IMR-90 (cell line): ENCODE measurements at regions not wholly inside any gene's neighbourhood (a gene's known extent, or its start where the extent isn't known, plus 50 kb on each side); places are given as distances from the start of the nearest gene placed in this dataset.

Experiments
- ATAC-seq: fragments of 200-7000 bp; cut with Tn5 transposase; 2 replicates; pipeline ENCODE4 v1.9.1; 2020; ENCODE audit warnings: low read depth, mild to moderate bottlenecking, moderate library complexity
- BruUV-seq: library from RNA; stranded (reverse); fragments of 400-500 nt; replicated peaks from 2 replicates; lab custom pipeline; 2021; lab: Mats Ljungman, UMichigan
- CTCF ChIA-PET: fragments of 300-600 bp; formaldehyde crosslinking; extraction: SDS; loops from one replicate; lab custom pipeline; 2021; ENCODE audit warnings: antibody characterized with exemption; lab: Yijun Ruan, JAX
- POLR2A ChIA-PET: fragments of 300-600 bp; sonication (Branson Sonifier 250); formaldehyde crosslinking; loops from one replicate; lab custom pipeline; 2022; ENCODE audit warnings: antibody characterized with exemption; ENCODE audit not compliant: unreplicated experiment; lab: Charles Lee
- DNase-seq: peaks from one replicate; pipeline ENCODE4 v3.0.0; 2013
- H2AFZ ChIP-seq: replicated peaks from 2 replicates; pipeline ENCODE3; 2013; ENCODE audit warnings: low read length, mild to moderate bottlenecking; ENCODE audit not compliant: poor library complexity
- H2AK5ac ChIP-seq: 2 replicates; pipeline ENCODE4 v1.6.1; 2013; ENCODE audit warnings: low read depth, low read length, inconsistent platforms
- H2AK9ac ChIP-seq: replicated peaks from 2 replicates; pipeline ENCODE3; 2013; ENCODE audit warnings: mild to moderate bottlenecking, low read depth, low read length, moderate library complexity; ENCODE audit not compliant: poor library complexity
- H2BK120ac ChIP-seq: 2 replicates; pipeline ENCODE4 v1.6.1; 2013; ENCODE audit warnings: low read depth, low read length, inconsistent platforms
- H2BK15ac ChIP-seq: 3 replicates; pipeline ENCODE4 v1.6.1; 2013; ENCODE audit warnings: low read depth, low read length, inconsistent platforms
- H2BK20ac ChIP-seq: 2 replicates; pipeline ENCODE4 v1.6.1; 2013; ENCODE audit warnings: low read depth, mild to moderate bottlenecking, inconsistent platforms, low read length, moderate library complexity
- H2BK5ac ChIP-seq: 2 replicates; pipeline ENCODE4 v1.6.1; 2013; ENCODE audit warnings: mild to moderate bottlenecking, low read depth, low read length, inconsistent platforms; ENCODE audit not compliant: poor library complexity, severe bottlenecking
- H3K14ac ChIP-seq: replicated peaks from 2 replicates; pipeline ENCODE4 v1.6.1; 2013; ENCODE audit warnings: low read depth, low read length, inconsistent platforms
- H3K18ac ChIP-seq: 2 replicates; pipeline ENCODE4 v1.6.1; 2013; ENCODE audit warnings: low read depth, low read length, control low read depth
- H3K23ac ChIP-seq: 2 replicates; pipeline ENCODE4 v1.6.1; 2013; ENCODE audit warnings: low read depth, low read length, inconsistent platforms
- H3K27ac ChIP-seq: 2 replicates; pipeline ENCODE4 v1.5.1; 2013; ENCODE audit warnings: mild to moderate bottlenecking, control low read depth, low read length; ENCODE audit not compliant: insufficient read depth
- H3K27me3 ChIP-seq: 2 replicates; pipeline ENCODE4 v1.6.1; 2013; ENCODE audit warnings: low read length; ENCODE audit not compliant: control insufficient read depth, insufficient read depth
- H3K36me3 ChIP-seq: 2 replicates; pipeline ENCODE4 v1.6.1; 2013; ENCODE audit warnings: low read length, mixed read lengths; ENCODE audit not compliant: control insufficient read depth, insufficient read depth
- H3K4ac ChIP-seq: 2 replicates; pipeline ENCODE4 v1.6.1; 2013; ENCODE audit warnings: low read depth, low read length, inconsistent platforms
- H3K4me1 ChIP-seq: 2 replicates; pipeline ENCODE4 v1.6.1; 2013; ENCODE audit warnings: low read length, mixed read lengths; ENCODE audit not compliant: control insufficient read depth, insufficient read depth
- H3K4me2 ChIP-seq: 2 replicates; pipeline ENCODE4 v1.6.1; 2013; ENCODE audit warnings: low read depth, mild to moderate bottlenecking, control low read depth, low read length, moderate library complexity
- H3K4me3 ChIP-seq: 2 replicates; pipeline ENCODE4 v1.5.1; 2013; ENCODE audit warnings: low read depth, mild to moderate bottlenecking, control low read depth, low read length, moderate library complexity; ENCODE audit not compliant: insufficient read depth
- H3K56ac ChIP-seq: 2 replicates; pipeline ENCODE4 v1.6.1; 2013; ENCODE audit warnings: low read length, inconsistent platforms; ENCODE audit not compliant: insufficient read depth; ENCODE audit errors: extremely low read depth
- H3K79me1 ChIP-seq, 2 experiments: 2 replicates each; pipeline ENCODE4 v1.6.1; 2013; ENCODE audit warnings: low read length in 2 of 2, inconsistent platforms in 1 of 2, low read depth in 1 of 2
- H3K9ac ChIP-seq: 2 replicates; pipeline ENCODE4 v1.6.1; 2013; ENCODE audit warnings: low read depth, low read length, control low read depth
- H3K9me1 ChIP-seq: 2 replicates; pipeline ENCODE4 v1.6.1; 2013; ENCODE audit warnings: low read length, inconsistent platforms; ENCODE audit not compliant: insufficient read depth
- H3K9me3 ChIP-seq: 2 replicates; pipeline ENCODE4 v1.6.1; 2013; ENCODE audit warnings: low read length; ENCODE audit not compliant: control insufficient read depth, insufficient read depth
- H4K20me1 ChIP-seq: 2 replicates; pipeline ENCODE4 v1.6.1; 2013; ENCODE audit warnings: low read length, inconsistent platforms; ENCODE audit not compliant: insufficient read depth
- H4K5ac ChIP-seq: 2 replicates; pipeline ENCODE4 v1.6.1; 2013; ENCODE audit warnings: mild to moderate bottlenecking, low read depth, low read length, control low read depth
- H4K8ac ChIP-seq, 2 experiments: 2 replicates each; pipeline ENCODE4 v1.6.1; 2013; ENCODE audit warnings: low read depth in 2 of 2, low read length in 2 of 2, control low read depth in 1 of 2, inconsistent platforms in 1 of 2
- H4K91ac ChIP-seq: 2 replicates; pipeline ENCODE4 v1.6.1; 2013; ENCODE audit warnings: low read depth, low read length, inconsistent platforms; ENCODE audit not compliant: insufficient read depth
- BHLHE40 ChIP-seq: fragments of 150-350 bp; IDR thresholded peaks from 2 replicates; pipeline ENCODE4 v1.6.1; 2016; ENCODE audit warnings: mild to moderate bottlenecking, low read depth, low read length
- FOS ChIP-seq: fragments of 150-350 bp; IDR thresholded peaks from 2 replicates; pipeline ENCODE4 v1.6.1; 2016; ENCODE audit warnings: low read depth, low read length
- RAD21 ChIP-seq: IDR thresholded peaks from 2 replicates; pipeline ENCODE4 v1.6.1; 2012; ENCODE audit warnings: low read length, improper control_type of control experiment
- RCOR1 ChIP-seq: IDR thresholded peaks from 2 replicates; pipeline ENCODE4 v1.6.1; 2012; ENCODE audit warnings: mild to moderate bottlenecking, low read length, improper control_type of control experiment; ENCODE audit not compliant: insufficient replicate concordance
- WGBS, 2 experiments: methylation state at CpG; one replicate each; pipeline versions ENCODE4 v1.1.5 to v1.1.7; 2013; ENCODE audit warnings: missing lambda C conversion rate in 2 of 2; ENCODE audit not compliant: insufficient read length in 1 of 2; ENCODE audit errors: extremely low coverage in 2 of 2; 5-methylcytosine and 5-hydroxymethylcytosine counted together
- dilution Hi-C: fragments of 300-500 bp; cut with HindIII; formaldehyde crosslinking; loops from one replicate; pipeline ENCODE4 v1.14.3; 2018; ENCODE audit warnings: low sequenced_read_pairs; ENCODE audit not compliant: unreplicated experiment
- in situ Hi-C: fragments of 300-500 bp; cut with MboI; formaldehyde crosslinking; loops from 3 replicates; pipeline ENCODE4 v1.14.3; 2019; ENCODE audit warnings: low sequenced_read_pairs, inconsistent platforms, mixed read lengths
- intact Hi-C: fragments of 100-400 bp; cut with micrococcal nuclease; formaldehyde crosslinking; loops from 2 replicates; pipeline ENCODE4 v1.10.0; 2022
- TF ChIP-seq, protein P1 (sequence below): fragments of 150-350 bp; IDR thresholded peaks from 2 replicates; pipeline ENCODE4 v1.6.1; 2017; ENCODE audit warnings: mild to moderate bottlenecking, antibody characterized with exemption, low read length, low read depth

DNA sequence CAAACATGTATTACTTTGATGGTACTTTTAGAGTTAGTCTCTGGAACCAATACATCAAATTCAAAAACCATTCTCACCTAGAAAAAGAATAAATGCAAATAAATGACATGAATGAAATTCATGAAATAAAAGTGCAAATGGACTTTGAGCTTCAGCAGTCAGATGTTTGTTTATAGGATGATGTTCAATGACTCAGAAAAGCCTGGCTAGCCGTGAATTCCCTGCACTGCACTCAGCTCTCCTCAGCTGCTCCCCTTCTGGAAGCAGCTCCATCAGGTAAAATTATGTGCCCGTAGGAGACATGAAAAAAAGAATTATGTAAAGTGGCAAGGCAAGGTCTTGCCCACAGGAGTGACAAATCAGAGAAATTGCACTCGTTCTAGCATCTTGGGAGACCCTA is 390.6 kb downstream of the GPM6A start:
- peak overlapping the region; percentile 56; the same call in 1 of the 2 replicates for H3K56ac ChIP-seq
- no peak overlapping the region for H2AK9ac ChIP-seq
- peak overlapping the region; percentile 96 for H3K4ac ChIP-seq
- intact Hi-C loops (no loop called here), in situ Hi-C loops (no loop called here), dilution Hi-C loops (no loop called here)
- peak overlapping the region; percentile 99 for H3K18ac ChIP-seq
- H3K27ac ChIP-seq, result peak overlapping the region; percentile 70
- H3K9me1 ChIP-seq, result no peaks in the 10 kb centered on the region
- TF ChIP-seq, protein P1, sequence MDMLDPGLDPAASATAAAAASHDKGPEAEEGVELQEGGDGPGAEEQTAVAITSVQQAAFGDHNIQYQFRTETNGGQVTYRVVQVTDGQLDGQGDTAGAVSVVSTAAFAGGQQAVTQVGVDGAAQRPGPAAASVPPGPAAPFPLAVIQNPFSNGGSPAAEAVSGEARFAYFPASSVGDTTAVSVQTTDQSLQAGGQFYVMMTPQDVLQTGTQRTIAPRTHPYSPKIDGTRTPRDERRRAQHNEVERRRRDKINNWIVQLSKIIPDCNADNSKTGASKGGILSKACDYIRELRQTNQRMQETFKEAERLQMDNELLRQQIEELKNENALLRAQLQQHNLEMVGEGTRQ, result no peak
- no peak for TF ChIP-seq RCOR1
- peak; percentile 61 for TF ChIP-seq FOS
- TF ChIP-seq BHLHE40, result 0 out of 2 replicates have a peak, but pooled peaks have one; percentile 12
- TF ChIP-seq RAD21, result 0 out of 2 replicates have a peak, but pooled peaks have one; percentile 6
- H2AK5ac ChIP-seq, result peak overlapping the region; percentile 81; the same call in 1 of the 2 replicates
- no peaks in the 10 kb centered on the region for H3K27me3 ChIP-seq
- H4K91ac ChIP-seq, result peak overlapping the region; percentile 91
- no peaks in the 10 kb centered on the region for H4K20me1 ChIP-seq
- DNase-seq (peak; percentile 66), ATAC-seq (peak; percentile 36)
- H3K36me3 ChIP-seq, result no peaks in the 10 kb centered on the region
- H3K14ac ChIP-seq, result peak overlapping the region; percentile 53; the same call in 1 of the 2 replicates
- H2BK15ac ChIP-seq, result no peak overlapping the region
- no peak overlapping the region for H3K4me3 ChIP-seq
- no CpG with 5 or more reads among the region's 3 CpGs for WGBS, 2 experiments
- BruUV-seq, result no TSS peak
- H3K9ac ChIP-seq, result no peak overlapping the region; the same call in 1 of the 2 replicates
- H2BK5ac ChIP-seq, result peak overlapping the region; percentile 97
- H3K9me3 ChIP-seq, result peaks cover 2% of the 10 kb centered on the region; the same call in 1 of the 2 replicates
- H2BK20ac ChIP-seq, result peak overlapping the region; percentile 98
- peak overlapping the region; percentile 97 for H2BK120ac ChIP-seq
- H3K4me2 ChIP-seq, result peak overlapping the region; percentile 57; the same call in 1 of the 2 replicates
- H3K23ac ChIP-seq, result peak overlapping the region; percentile 85
- ChIA-PET POLR2A (no interaction called here), CTCF (no interaction called here)
- H4K5ac ChIP-seq, result peak overlapping the region; percentile 99
- peak overlapping the region; percentile 66 to 92 for H4K8ac ChIP-seq
- H3K79me1 ChIP-seq, result no peaks in the 10 kb centered on the region
- peaks cover 7% of the 10 kb centered on the region for H3K4me1 ChIP-seq
- no peak overlapping the region for H2AFZ ChIP-seq
